Gastroesophageal sphincter (tissue), 4 donors: ENCODE measurements at regions not wholly inside any gene's neighbourhood (a gene's known extent, or its start where the extent isn't known, plus 50 kb on each side); places are given as distances from the start of the nearest gene placed in this dataset.

Experiments
- ATAC-seq: fragments of 150-250 bp; one replicate; pipeline ENCODE4 v1.9.1; 2016; ENCODE audit warnings: mild to moderate bottlenecking, moderate library complexity
- H3K27ac ChIP-seq, 4 donors: fragments of 200-600 bp; sonication (generic) in 3 of 4; 1 replicate in 3 of 4; 2 replicates in 1 of 4; pipeline ENCODE4 v1.5.1; 2016 to 2019
- H3K27me3 ChIP-seq: fragments of 200-600 bp; sonication (generic); one replicate; pipeline ENCODE4 v1.5.1; 2019
- H3K36me3 ChIP-seq, 2 donors: fragments of 200-600 bp; sonication (generic); one replicate each; pipeline ENCODE4 v1.5.1; 2019; ENCODE audit warnings: control low read depth in 1 of 2
- H3K4me1 ChIP-seq, 3 donors: fragments of 200-600 bp; sonication (generic); 1 replicate in 2 of 3; 2 replicates in 1 of 3; pipeline ENCODE4 v1.5.1; 2016 to 2019; ENCODE audit warnings: control low read depth in 2 of 3
- H3K4me3 ChIP-seq, 2 donors: fragments of 200-600 bp; sonication (generic); one replicate each; pipeline ENCODE4 v1.5.1; 2019; ENCODE audit warnings: mild to moderate bottlenecking in 1 of 2, moderate library complexity in 1 of 2
- H3K9me3 ChIP-seq, 3 donors: fragments of 200-600 bp; sonication (generic); one replicate each; pipeline ENCODE4 v1.5.1; 2017 to 2019; ENCODE audit warnings: control low read depth in 2 of 3
- CTCF ChIP-seq, 4 experiments: fragments of 200-600 bp in 2 of 4; fragments of 450-650 bp in 2 of 4; sonication (generic) in 1 of 4; IDR thresholded peaks; one replicate each; pipeline ENCODE4 v1.5.1; 2017 to 2019; ENCODE audit warnings: antibody characterized with exemption in 4 of 4, mild to moderate bottlenecking in 2 of 4, moderate library complexity in 2 of 4
- EP300 ChIP-seq: sonication (generic); formaldehyde crosslinking; IDR thresholded peaks from one replicate; pipeline ENCODE4 v1.6.1; 2017; ENCODE audit warnings: antibody characterized with exemption, mild to moderate bottlenecking
- POLR2A ChIP-seq, 2 donors: fragments of 450-650 bp; IDR thresholded peaks; one replicate each; pipeline ENCODE4 v1.6.1; 2017; ENCODE audit warnings: antibody characterized with exemption in 2 of 2, mild to moderate bottlenecking in 2 of 2, moderate library complexity in 1 of 2
- POLR2AphosphoS5 ChIP-seq: sonication (generic); formaldehyde crosslinking; IDR thresholded peaks from one replicate; pipeline ENCODE4 v1.6.1; 2017; ENCODE audit warnings: antibody characterized with exemption
- WGBS, 2 donors: methylation state at CpG; one replicate each; pipeline ENCODE4 v1.1.5; 2018; ENCODE audit warnings: low coverage in 1 of 2; 5-methylcytosine and 5-hydroxymethylcytosine counted together

GRCh38 chr14:53865711-53866110 lies 90.9 kb downstream of the BMP4 start:
- H3K4me1 ChIP-seq = no peaks in the 10 kb centered on the region
- H3K4me3 ChIP-seq = no peak overlapping the region
- no peaks in the 10 kb centered on the region for H3K9me3 ChIP-seq
- TF ChIP-seq POLR2AphosphoS5 = no peak
- TF ChIP-seq CTCF (IDR thresholded peaks at IDR 0.05) = no peak
- no peak for TF ChIP-seq EP300
- TF ChIP-seq POLR2A (IDR thresholded peaks at IDR 0.05) = no peak
- no peaks in the 10 kb centered on the region for H3K36me3 ChIP-seq
- ATAC-seq = no peak
- H3K27ac ChIP-seq = no peak overlapping the region
- H3K27me3 ChIP-seq = no peaks in the 10 kb centered on the region
- 29 to 48% methylated on average over 2 of the region's 2 CpGs for WGBS, 2 donors

- Histone ChIP-seq H3K27ac (no peak overlapping the region), H3K27me3 (no peaks in the 10 kb centered on the region), H3K9me3 (no peaks in the 10 kb centered on the region), H3K4me3 (no peak overlapping the region), H3K36me3 (no peaks in the 10 kb centered on the region), H3K4me1 (no peaks in the 10 kb centered on the region)
- TF ChIP-seq POLR2A (IDR thresholded peaks at IDR 0.05) (no peak), POLR2AphosphoS5 (no peak), EP300 (no peak), CTCF (IDR thresholded peaks at IDR 0.05) (no peak)
- no peak for ATAC-seq
- 88 to 89% methylated on average over 5 of the region's 5 CpGs for WGBS, 2 donors
Measured at GRCh38 chr14:53861781-53862180, 94.8 kb downstream of the BMP4 start.

- Histone ChIP-seq H3K27ac (no peak overlapping the region), H3K27me3 (no peaks in the 10 kb centered on the region), H3K9me3 (no peaks in the 10 kb centered on the region), H3K4me1 (no peaks in the 10 kb centered on the region), H3K36me3 (no peaks in the 10 kb centered on the region), H3K4me3 (no peak overlapping the region)
- WGBS, 2 donors = 75 to 80% methylated on average over 1 of the region's 1 CpG
- no peak for ATAC-seq
- TF ChIP-seq POLR2A (IDR thresholded peaks at IDR 0.05) = no peak
- no peak for TF ChIP-seq CTCF (IDR thresholded peaks at IDR 0.05)
- no peak for TF ChIP-seq POLR2AphosphoS5
- TF ChIP-seq EP300 = no peak
Measured at GRCh38 chr14:53858345-53858684, 98.3 kb downstream of the BMP4 start.

- 75 to 90% methylated on average over 2 to 5 of the region's 5 CpGs for WGBS, 2 donors
- no peaks in the 10 kb centered on the region for H3K9me3 ChIP-seq
- TF ChIP-seq CTCF (IDR thresholded peaks at IDR 0.05) (no peak), POLR2A (IDR thresholded peaks at IDR 0.05) (no peak), EP300 (no peak), POLR2AphosphoS5 (no peak)
- H3K27me3 ChIP-seq = no peaks in the 10 kb centered on the region
- no peak overlapping the region for H3K4me3 ChIP-seq
- H3K4me1 ChIP-seq = no peaks in the 10 kb centered on the region
- no peak for ATAC-seq
- H3K36me3 ChIP-seq = no peaks in the 10 kb centered on the region
- no peak overlapping the region for H3K27ac ChIP-seq
Measured at GRCh38 chr14:53857625-53858344, 98.8 kb downstream of the BMP4 start.

GRCh38 chr14:53855574-53855973 lies 101.1 kb downstream of the BMP4 start:
- H3K9me3 ChIP-seq = no peaks in the 10 kb centered on the region
- no peak overlapping the region for H3K4me3 ChIP-seq
- ATAC-seq = no peak
- whole genome bisulfite sequencing, 2 donors = 40 to 67% methylated on average over 1 to 2 of the region's 2 CpGs
- H3K27me3 ChIP-seq = no peaks in the 10 kb centered on the region
- no peaks in the 10 kb centered on the region for H3K36me3 ChIP-seq
- no peaks in the 10 kb centered on the region for H3K4me1 ChIP-seq
- TF ChIP-seq CTCF (IDR thresholded peaks at IDR 0.05) (no peak), EP300 (no peak), POLR2AphosphoS5 (no peak)
- no peak overlapping the region for H3K27ac ChIP-seq
